ENCODE measurements at regions not wholly inside any gene's neighbourhood (a gene's known extent, or its start where the extent isn't known, plus 50 kb on each side); places are given as distances from the start of the nearest gene placed in this dataset.

DNA sequence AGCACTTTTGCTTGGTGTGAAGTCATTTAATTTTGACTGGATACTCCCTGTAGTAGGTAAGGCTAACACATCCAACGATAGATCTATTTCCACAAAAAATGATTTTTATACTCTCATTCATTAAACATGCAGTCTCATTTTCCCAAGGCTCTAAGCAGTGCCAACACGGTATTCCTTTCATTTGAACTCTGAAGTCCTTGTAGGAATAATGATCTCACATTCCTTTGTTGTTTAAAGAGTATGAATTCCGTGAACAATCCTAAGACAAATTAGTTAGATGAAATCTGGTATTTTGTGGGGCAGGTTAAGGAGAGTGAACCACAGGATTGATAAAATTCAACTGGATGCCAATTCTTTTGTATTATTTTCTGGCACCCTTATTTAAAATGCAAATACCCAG is 66.6 kb downstream of the LACC1 start:
- TF ChIP-seq POLR2AphosphoS5 (IDR thresholded peaks at IDR 0.05; ENCODE audit: low read depth, low read length) (no peak), SIN3A (IDR thresholded peaks at IDR 0.05; ENCODE audit: borderline replicate concordance, insufficient read depth, low read length) (no peak), FOXP2 (optimal IDR thresholded peaks at IDR 0.05; ENCODE audit: borderline replicate concordance, extremely low read depth, extremely low read length, insufficient read depth) (no peak), TAF1 (IDR thresholded peaks at IDR 0.05; ENCODE audit: borderline replicate concordance, insufficient read depth, low read length) (no peak)
- TF ChIP-seq, protein P1, sequence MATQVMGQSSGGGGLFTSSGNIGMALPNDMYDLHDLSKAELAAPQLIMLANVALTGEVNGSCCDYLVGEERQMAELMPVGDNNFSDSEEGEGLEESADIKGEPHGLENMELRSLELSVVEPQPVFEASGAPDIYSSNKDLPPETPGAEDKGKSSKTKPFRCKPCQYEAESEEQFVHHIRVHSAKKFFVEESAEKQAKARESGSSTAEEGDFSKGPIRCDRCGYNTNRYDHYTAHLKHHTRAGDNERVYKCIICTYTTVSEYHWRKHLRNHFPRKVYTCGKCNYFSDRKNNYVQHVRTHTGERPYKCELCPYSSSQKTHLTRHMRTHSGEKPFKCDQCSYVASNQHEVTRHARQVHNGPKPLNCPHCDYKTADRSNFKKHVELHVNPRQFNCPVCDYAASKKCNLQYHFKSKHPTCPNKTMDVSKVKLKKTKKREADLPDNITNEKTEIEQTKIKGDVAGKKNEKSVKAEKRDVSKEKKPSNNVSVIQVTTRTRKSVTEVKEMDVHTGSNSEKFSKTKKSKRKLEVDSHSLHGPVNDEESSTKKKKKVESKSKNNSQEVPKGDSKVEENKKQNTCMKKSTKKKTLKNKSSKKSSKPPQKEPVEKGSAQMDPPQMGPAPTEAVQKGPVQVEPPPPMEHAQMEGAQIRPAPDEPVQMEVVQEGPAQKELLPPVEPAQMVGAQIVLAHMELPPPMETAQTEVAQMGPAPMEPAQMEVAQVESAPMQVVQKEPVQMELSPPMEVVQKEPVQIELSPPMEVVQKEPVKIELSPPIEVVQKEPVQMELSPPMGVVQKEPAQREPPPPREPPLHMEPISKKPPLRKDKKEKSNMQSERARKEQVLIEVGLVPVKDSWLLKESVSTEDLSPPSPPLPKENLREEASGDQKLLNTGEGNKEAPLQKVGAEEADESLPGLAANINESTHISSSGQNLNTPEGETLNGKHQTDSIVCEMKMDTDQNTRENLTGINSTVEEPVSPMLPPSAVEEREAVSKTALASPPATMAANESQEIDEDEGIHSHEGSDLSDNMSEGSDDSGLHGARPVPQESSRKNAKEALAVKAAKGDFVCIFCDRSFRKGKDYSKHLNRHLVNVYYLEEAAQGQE (IDR thresholded peaks at IDR 0.05; ENCODE audit: insufficient read depth in 1 of 2, low read depth in 2 of 2, low read length in 2 of 2): no peak

All from PFSK-1 (cell line).